Activated naive CD8-positive, alpha-beta T cell treated with anti-CD3 and anti-CD28 coated beads, Interleukin-2, amount 10 ng/mL, durations not matched to agents 7 days and 5 days (primary cell): ENCODE measurements at regions not wholly inside any gene's neighbourhood (a gene's known extent, or its start where the extent isn't known, plus 50 kb on each side); places are given as distances from the start of the nearest gene placed in this dataset.

Experiments
- ATAC-seq: fragments of 150-1000 bp; cut with Tn5 transposase; one replicate; pipeline ENCODE4 v1.10.0; 2021; ENCODE audit warnings: low read depth, moderate library complexity
- POLR2A ChIA-PET: fragments of 350-600 bp; sonication (Branson Sonifier 250); formaldehyde crosslinking; loops from one replicate; lab custom pipeline; 2021; ENCODE audit warnings: antibody characterized with exemption; lab: Charles Lee
- DNase-seq: peaks from one replicate; pipeline ENCODE4 v3.0.0; 2021
- H3K27ac Mint-ChIP-seq: one replicate; pipeline ENCODE4 v1.8.0; 2022; ENCODE audit warnings: mild to moderate bottlenecking, mixed read lengths
- H3K27me3 Mint-ChIP-seq: one replicate; pipeline ENCODE4 v1.8.0; 2022; ENCODE audit warnings: mild to moderate bottlenecking, moderate library complexity, mixed read lengths
- H3K36me3 Mint-ChIP-seq: one replicate; pipeline ENCODE4 v1.8.0; 2021; ENCODE audit warnings: mild to moderate bottlenecking, mixed read lengths
- H3K4me1 Mint-ChIP-seq: one replicate; pipeline ENCODE4 v1.8.0; 2021; ENCODE audit warnings: mixed read lengths
- H3K4me3 Mint-ChIP-seq: one replicate; pipeline ENCODE4 v1.8.0; 2022; ENCODE audit warnings: mild to moderate bottlenecking, moderate library complexity, mixed read lengths
- H3K9me3 Mint-ChIP-seq: one replicate; pipeline ENCODE4 v1.8.0; 2021; ENCODE audit warnings: mixed read lengths

- H3K27me3 Mint-ChIP-seq, result no peaks in the 10 kb centered on the region
- POLR2A ChIA-PET, result no interaction called here
- H3K4me1 Mint-ChIP-seq, result no peaks in the 10 kb centered on the region
These were observed 1375.2 kb upstream of the TMEM132C start for GRCh38 chr12:126891789-126892188.

GRCh38 chr12:126895951-126896913 lies 1370.7 kb upstream of the TMEM132C start:
- ATAC-seq, result no peak
- H3K27me3 Mint-ChIP-seq, result no peaks in the 10 kb centered on the region
- POLR2A ChIA-PET, result no interaction called here
- no peaks in the 10 kb centered on the region for H3K4me1 Mint-ChIP-seq
- DNase-seq, result no peak
- no peak overlapping the region for H3K27ac Mint-ChIP-seq
- H3K4me3 Mint-ChIP-seq, result no peak overlapping the region
- no peaks in the 10 kb centered on the region for H3K36me3 Mint-ChIP-seq
- H3K9me3 Mint-ChIP-seq, result no peaks in the 10 kb centered on the region

More at GRCh38 chr12:126891789-126892188, 1375.2 kb upstream of the TMEM132C start:
- H3K36me3 Mint-ChIP-seq, result no peaks in the 10 kb centered on the region
- ATAC-seq, result no peak
- no peak for DNase-seq
- H3K9me3 Mint-ChIP-seq, result no peaks in the 10 kb centered on the region
- H3K27ac Mint-ChIP-seq, result no peak overlapping the region
- no peak overlapping the region for H3K4me3 Mint-ChIP-seq

DNA sequence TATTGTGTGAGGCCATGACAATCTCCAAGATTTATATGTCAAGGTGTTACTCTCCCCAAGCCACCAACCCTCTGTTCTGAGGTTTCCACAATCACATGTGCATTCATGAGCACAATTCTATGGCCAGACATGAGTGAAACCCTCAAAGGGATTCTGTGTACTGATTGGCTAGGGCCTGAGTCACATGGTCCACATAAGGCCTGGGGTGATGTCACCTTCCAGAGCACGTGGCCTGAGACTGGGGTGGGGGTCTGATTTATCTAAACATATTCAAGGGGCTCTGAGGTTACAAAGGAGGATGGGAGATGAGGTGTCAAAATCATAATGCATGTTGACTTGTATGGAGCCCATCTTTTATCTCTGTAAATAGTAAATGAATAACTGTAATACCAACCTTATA lies 1369.9 kb upstream of the TMEM132C start:
- H3K4me3 Mint-ChIP-seq, result no peak overlapping the region
- no peaks in the 10 kb centered on the region for H3K27me3 Mint-ChIP-seq
- H3K36me3 Mint-ChIP-seq, result no peaks in the 10 kb centered on the region
- no peak overlapping the region for H3K27ac Mint-ChIP-seq
- no peaks in the 10 kb centered on the region for H3K9me3 Mint-ChIP-seq
- DNase-seq (no peak), ATAC-seq (no peak)
- POLR2A ChIA-PET, result no interaction called here
- no peaks in the 10 kb centered on the region for H3K4me1 Mint-ChIP-seq

DNA sequence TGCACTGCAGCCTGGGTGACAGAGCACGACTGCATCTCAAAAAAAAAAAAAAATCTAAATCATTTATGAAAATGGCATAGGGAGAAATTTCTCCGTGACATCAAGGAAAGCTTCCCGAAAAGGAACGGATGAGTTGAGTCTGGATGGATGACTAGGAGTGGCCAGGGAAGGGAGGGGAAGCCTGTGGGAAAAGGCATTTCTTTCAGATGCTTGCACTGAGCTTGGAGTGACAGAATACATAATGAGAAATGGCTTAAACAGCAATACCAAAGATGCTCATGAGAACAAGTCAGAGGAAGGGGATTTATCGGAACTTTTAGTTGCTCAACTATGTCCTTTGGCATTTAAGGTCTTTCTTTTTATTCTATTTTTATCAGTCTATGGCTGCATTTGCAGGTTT lies 1369.2 kb upstream of the TMEM132C start:
- no peak overlapping the region for H3K27ac Mint-ChIP-seq
- no peaks in the 10 kb centered on the region for H3K4me1 Mint-ChIP-seq
- H3K27me3 Mint-ChIP-seq, result no peaks in the 10 kb centered on the region
- no peak overlapping the region for H3K4me3 Mint-ChIP-seq
- POLR2A ChIA-PET, result no interaction called here
- DNase-seq (no peak), ATAC-seq (no peak)
- no peaks in the 10 kb centered on the region for H3K36me3 Mint-ChIP-seq
- no peaks in the 10 kb centered on the region for H3K9me3 Mint-ChIP-seq

- Mint-ChIP-seq H3K4me1 (no peaks in the 10 kb centered on the region), H3K36me3 (no peaks in the 10 kb centered on the region), H3K27ac (no peak overlapping the region), H3K27me3 (no peaks in the 10 kb centered on the region), H3K9me3 (no peaks in the 10 kb centered on the region), H3K4me3 (no peak overlapping the region)
- no peak for DNase-seq
- ATAC-seq, result no peak
- POLR2A ChIA-PET, result no interaction called here
These were observed 1368.4 kb upstream of the TMEM132C start for GRCh38 chr12:126898562-126898961.

DNA sequence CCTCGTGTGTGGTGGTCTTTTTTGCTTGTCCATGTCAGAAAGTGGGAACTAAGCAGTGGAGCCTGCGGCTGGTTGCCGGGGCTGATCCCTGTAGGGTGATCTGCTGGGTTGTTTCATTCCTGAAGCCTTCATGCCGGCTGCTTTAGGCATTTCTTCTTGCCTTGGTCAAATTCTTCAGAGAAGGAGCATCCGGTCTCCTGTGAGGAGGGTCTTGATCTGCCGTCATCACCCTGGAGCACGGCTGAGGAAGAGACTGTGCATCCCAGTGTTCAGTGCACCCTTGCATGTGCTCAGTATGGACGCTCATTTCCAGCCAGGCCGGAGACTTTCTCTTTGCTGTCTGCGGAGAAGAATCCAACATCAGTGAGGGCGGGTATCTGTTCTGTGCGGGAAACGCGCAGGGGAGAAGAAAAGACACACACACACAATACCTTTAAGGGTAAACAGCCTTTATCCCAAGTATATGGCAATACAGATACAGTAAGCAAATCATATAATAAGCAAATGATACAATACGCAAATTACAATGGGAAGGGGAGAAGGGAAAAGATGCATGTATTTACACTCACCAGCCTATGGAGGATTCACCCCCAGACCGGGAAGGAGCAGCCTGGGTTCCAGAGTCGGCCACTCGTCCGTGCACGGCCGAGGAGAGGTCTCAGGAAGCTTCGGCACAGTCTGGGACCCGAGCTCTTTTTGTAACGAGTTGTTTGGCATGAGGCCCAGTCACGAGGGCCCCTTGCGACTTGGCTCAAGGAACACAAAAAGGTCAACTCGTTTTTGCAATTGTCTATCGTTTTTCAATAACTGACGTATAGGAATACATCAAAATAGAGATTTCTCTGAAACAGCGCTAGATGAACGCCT lies 1366.8 kb upstream of the TMEM132C start:
- Mint-ChIP-seq H3K9me3 (no peaks in the 10 kb centered on the region), H3K4me3 (no peak overlapping the region), H3K27me3 (no peaks in the 10 kb centered on the region), H3K36me3 (no peaks in the 10 kb centered on the region), H3K27ac (no peak overlapping the region), H3K4me1 (no peaks in the 10 kb centered on the region)
- ATAC-seq (no peak), DNase-seq (no peak)
- POLR2A ChIA-PET, result no interaction called here

DNA sequence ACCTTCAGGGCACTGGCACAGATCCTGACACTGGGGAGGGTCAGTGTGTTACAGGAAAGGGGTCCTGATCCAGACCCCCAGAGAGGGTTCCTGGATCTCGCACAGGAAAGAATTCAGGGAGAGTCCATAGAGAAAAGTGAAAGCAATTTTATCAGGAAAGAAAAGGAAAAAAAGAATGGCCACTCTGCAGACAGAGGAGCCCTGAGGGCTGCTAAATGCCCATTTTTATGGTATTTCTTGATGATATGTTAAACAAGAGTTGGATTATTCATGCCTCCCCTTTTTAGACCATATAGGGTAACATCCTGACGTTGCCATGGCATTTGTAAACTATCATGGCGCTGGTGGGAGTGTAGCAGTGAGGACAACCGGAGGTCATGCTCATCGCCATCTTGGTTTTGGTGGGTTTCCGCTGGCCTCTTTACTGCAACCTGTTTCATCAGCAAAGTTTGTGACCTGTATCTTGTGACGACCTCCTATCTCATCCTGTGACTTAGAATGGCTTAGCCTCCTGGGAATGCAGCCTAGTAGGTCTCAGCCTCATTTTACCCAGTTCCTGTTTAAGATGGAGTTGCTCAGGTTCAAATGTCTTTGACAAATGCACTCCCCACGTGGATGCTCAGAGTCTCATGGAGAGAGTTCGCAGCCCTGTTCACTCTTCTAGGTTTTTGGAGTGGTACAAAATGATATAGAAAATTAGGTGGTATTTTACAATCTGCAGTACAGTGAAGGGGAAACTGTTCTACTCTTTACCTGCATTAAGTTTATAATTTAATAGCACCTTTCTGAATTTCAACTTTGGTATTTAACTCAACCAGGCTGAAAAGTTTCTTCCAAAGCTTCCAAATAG lies 1363.7 kb upstream of the TMEM132C start:
- H3K9me3 Mint-ChIP-seq, result peaks cover 3% of the 10 kb centered on the region
- no peak overlapping the region for H3K4me3 Mint-ChIP-seq
- ATAC-seq (no peak), DNase-seq (no peak)
- H3K27ac Mint-ChIP-seq, result no peak overlapping the region
- H3K4me1 Mint-ChIP-seq, result no peaks in the 10 kb centered on the region
- H3K27me3 Mint-ChIP-seq, result no peaks in the 10 kb centered on the region
- POLR2A ChIA-PET, result no interaction called here
- no peaks in the 10 kb centered on the region for H3K36me3 Mint-ChIP-seq

DNA sequence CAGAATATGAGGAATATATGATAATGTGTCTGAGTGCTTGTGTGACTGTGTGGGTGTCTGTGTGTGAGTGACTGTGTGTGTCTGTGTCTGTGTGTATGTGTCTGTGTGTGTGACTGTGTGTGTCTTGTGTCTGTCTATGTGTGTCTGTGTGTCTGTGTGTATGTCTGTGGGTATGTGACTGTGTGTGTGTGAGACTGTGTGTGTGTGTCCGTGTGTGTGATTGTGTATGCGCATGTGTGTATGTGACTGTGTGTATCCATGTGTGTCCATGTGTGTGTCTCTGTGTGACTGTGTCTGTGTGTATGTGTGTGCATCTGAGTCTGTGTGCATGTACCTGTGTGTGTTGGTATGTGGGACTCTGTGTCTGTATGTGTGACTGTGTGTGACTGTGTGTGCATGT lies 1361.2 kb upstream of the TMEM132C start:
- H3K27ac Mint-ChIP-seq, result no peak overlapping the region
- no peak overlapping the region for H3K4me3 Mint-ChIP-seq
- H3K36me3 Mint-ChIP-seq, result no peaks in the 10 kb centered on the region
- H3K27me3 Mint-ChIP-seq, result no peaks in the 10 kb centered on the region
- POLR2A ChIA-PET, result no interaction called here
- peaks cover 3% of the 10 kb centered on the region for H3K9me3 Mint-ChIP-seq
- DNase-seq (no peak), ATAC-seq (no peak)
- H3K4me1 Mint-ChIP-seq, result no peaks in the 10 kb centered on the region

DNA sequence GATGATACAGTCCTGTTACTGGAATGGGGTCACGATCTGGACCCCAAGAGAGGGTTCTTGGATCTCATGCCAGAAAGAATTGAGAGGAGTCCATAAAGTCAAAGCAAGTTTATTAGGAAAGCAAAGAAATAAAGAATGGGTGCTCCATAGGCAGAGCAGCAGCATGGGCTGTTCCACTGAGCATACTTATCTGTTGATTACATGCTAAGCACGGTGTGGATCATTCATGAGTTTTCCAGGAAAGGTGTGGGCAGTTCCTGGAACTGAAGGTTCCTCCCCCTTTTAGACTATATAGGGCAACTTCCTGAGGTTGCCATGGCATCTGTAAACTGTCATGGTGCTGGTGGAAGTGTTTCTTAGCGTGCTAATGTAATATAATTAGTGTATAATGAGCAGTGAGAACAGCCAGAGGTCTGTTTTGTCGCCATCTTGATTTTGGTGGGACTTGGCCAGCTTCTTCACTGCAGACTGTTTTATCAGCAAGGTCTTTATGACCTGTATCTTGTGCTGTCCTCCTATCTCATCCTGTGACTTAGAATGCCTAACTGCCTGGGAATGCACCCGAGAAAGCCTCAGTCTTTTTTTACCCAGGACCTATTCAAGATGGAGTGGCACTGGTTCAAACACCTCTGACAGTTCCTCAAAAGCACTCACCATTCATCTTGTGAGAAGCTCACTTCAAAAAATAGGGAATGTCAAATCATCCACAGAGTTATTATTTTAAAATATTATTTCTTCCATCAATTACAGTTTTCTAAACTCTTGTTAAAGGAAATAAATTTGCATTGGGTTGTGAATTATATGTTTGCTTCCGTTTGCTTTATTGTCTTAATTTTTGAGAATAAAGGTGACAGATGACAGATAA lies 1358.8 kb upstream of the TMEM132C start:
- H3K4me3 Mint-ChIP-seq, result no peak overlapping the region
- ATAC-seq, result no peak
- H3K9me3 Mint-ChIP-seq, result peaks cover 3% of the 10 kb centered on the region
- POLR2A ChIA-PET, result no interaction called here
- no peaks in the 10 kb centered on the region for H3K27me3 Mint-ChIP-seq
- H3K36me3 Mint-ChIP-seq, result no peaks in the 10 kb centered on the region
- DNase-seq, result no peak
- H3K27ac Mint-ChIP-seq, result no peak overlapping the region
- no peaks in the 10 kb centered on the region for H3K4me1 Mint-ChIP-seq

DNA sequence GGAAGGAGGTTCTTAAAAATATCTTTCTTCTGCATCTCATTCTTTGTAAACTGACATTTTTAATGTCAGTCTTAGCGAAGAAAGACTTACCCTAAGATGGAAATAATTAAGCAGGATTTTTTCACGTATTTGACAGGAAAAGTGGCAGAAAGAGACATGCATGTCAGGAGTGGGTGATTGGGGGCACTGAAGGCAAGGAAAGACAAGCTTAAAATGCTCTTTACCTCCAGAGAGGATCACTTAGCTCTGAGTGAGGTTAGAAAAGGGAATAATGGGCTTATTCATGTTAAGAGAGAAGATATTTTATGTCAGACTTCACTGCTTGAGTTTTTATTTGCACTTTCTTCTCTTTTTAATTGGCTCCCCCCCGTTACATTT lies 1358.2 kb upstream of the TMEM132C start:
- DNase-seq, result no peak
- ATAC-seq, result no peak
- no peaks in the 10 kb centered on the region for H3K36me3 Mint-ChIP-seq
- no peak overlapping the region for H3K4me3 Mint-ChIP-seq
- no peak overlapping the region for H3K27ac Mint-ChIP-seq
- POLR2A ChIA-PET, result no interaction called here
- H3K9me3 Mint-ChIP-seq, result peaks cover 3% of the 10 kb centered on the region
- H3K27me3 Mint-ChIP-seq, result no peaks in the 10 kb centered on the region
- no peaks in the 10 kb centered on the region for H3K4me1 Mint-ChIP-seq

DNA sequence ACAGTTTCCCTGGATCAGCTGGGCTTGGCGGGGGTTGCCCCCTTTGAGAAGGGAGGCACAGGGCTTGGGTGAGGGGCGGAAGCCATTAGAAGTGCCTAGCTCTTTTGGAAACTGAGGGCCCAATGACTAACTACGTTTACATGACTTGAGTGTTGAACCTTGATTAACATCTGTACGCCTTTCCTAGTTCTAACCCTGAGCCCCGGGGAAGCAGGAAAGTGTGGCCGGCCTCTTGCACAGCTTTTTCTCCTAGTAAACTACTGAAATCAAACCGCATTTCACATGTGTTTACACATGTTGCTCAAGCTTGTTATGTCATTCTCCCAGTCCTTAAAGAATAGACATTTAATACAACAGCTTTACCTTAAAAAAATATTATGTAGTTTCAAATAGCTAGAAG lies 1356.4 kb upstream of the TMEM132C start:
- no peak overlapping the region for H3K27ac Mint-ChIP-seq
- no peaks in the 10 kb centered on the region for H3K36me3 Mint-ChIP-seq
- DNase-seq (no peak), ATAC-seq (no peak)
- peaks cover 2% of the 10 kb centered on the region for H3K9me3 Mint-ChIP-seq
- POLR2A ChIA-PET, result no interaction called here
- H3K4me3 Mint-ChIP-seq, result no peak overlapping the region
- H3K4me1 Mint-ChIP-seq, result no peaks in the 10 kb centered on the region
- no peaks in the 10 kb centered on the region for H3K27me3 Mint-ChIP-seq

- Mint-ChIP-seq H3K9me3 (no peaks in the 10 kb centered on the region), H3K4me3 (no peak overlapping the region), H3K4me1 (no peaks in the 10 kb centered on the region), H3K36me3 (no peaks in the 10 kb centered on the region), H3K27ac (no peak overlapping the region), H3K27me3 (no peaks in the 10 kb centered on the region)
- DNase-seq, result no peak
- POLR2A ChIA-PET, result no interaction called here
- ATAC-seq, result no peak
These were observed 1354.9 kb upstream of the TMEM132C start for GRCh38 chr12:126912111-126912510.
